ENCODE measurements at regions not wholly inside any gene's neighbourhood (a gene's known extent, or its start where the extent isn't known, plus 50 kb on each side); places are given as distances from the start of the nearest gene placed in this dataset.

DNA sequence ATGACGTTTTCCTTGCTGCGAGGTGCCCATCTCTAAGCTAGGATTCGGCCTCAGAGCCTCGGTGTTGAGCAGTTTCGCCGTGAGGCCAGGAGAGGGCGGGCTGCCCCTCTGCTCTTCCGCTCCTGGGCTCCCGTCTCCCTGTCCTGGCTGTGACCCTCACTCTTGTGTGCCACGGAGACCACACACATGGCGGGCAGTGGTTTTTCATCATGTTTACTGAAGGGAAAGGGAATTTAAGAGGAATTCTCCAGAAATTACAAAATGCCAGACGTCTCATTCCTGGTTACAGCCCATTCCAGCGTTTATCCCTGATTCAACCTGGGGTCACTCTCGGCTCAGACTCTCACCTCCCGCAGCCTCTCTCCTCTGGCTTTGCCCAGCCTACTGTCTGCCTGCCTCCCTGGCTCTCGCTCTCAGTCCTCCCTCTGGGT is 96.8 kb upstream of the ELAC2 start:
- TF ChIP-seq, protein P1, sequence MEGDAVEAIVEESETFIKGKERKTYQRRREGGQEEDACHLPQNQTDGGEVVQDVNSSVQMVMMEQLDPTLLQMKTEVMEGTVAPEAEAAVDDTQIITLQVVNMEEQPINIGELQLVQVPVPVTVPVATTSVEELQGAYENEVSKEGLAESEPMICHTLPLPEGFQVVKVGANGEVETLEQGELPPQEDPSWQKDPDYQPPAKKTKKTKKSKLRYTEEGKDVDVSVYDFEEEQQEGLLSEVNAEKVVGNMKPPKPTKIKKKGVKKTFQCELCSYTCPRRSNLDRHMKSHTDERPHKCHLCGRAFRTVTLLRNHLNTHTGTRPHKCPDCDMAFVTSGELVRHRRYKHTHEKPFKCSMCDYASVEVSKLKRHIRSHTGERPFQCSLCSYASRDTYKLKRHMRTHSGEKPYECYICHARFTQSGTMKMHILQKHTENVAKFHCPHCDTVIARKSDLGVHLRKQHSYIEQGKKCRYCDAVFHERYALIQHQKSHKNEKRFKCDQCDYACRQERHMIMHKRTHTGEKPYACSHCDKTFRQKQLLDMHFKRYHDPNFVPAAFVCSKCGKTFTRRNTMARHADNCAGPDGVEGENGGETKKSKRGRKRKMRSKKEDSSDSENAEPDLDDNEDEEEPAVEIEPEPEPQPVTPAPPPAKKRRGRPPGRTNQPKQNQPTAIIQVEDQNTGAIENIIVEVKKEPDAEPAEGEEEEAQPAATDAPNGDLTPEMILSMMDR (conservative IDR thresholded peaks at IDR 0.05; ENCODE audit: control insufficient read depth, insufficient read depth, low read depth, low read length) = peak; percentile 84
- H3K4me3 ChIP-seq (ENCODE audit: control insufficient read depth, low read depth, low read length) = no peak overlapping the region
- peak; percentile 53 for DNase-seq (ENCODE audit: low read depth)

DNA sequence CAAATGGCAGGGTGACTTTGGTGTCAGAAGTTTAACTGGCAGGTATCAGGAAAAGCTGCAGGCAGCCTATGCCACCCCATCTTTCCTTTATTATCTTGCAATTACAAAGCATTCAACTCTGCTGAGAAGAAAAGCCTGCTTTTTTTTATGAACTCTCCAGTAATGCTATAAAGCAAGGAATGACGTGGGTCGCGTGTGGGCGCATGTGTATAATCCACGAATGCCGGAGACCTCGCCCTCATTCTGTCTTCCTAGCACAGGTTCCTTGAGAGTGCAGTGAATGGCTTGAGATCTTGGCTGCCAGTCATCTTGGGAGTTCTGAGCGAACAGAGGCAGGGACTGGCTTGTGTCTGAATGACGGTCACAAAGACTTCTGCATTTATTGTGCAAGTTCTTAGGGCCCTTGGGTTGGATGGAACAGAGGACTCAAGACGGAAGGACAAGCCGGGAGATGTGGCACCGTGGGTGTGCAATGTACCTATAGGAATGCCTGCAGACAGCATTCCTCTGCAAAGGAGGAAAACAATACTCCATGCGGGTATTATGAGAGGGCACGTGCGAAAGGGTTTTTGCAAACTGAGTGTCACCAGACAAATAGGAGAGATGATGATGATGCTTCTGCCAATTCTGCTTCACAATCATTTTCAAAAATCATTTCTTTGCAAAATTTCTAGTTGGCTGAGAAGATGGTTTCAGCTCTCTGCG is 96.1 kb upstream of the ELAC2 start:
- DNase-seq (ENCODE audit: low read depth) = no peak
- TF ChIP-seq, protein P1 (conservative IDR thresholded peaks at IDR 0.05; ENCODE audit: control insufficient read depth, insufficient read depth, low read depth, low read length) = no peak
- H3K4me3 ChIP-seq (ENCODE audit: control insufficient read depth, low read depth, low read length) = no peak overlapping the region

DNA sequence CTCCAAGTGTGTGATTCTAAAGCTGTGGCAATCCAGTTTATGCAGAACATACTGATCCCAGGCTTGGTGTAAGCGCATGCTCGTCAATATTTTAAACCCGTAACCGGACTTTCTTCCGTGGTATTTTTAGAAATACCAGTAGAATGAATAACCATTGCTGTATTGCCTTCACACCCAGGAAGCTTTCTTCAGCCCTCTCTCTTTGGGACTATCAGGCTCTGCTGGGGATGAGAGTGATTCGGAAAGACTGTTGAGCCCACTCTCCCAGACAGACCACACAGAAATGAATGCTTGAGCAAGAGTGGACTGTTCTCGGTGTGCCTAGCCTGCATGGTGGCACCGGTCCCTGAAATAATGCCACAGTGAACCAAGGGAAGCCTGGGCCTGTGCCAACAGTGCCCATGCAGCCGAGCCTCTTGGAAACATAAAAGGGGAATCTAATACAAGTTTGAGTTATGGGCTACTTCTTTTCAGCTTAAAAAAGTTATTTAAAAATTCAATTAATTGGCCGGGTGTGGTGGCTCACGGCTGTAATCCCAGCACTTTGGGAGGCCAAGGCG is 89.9 kb upstream of the ELAC2 start:
- DNase-seq (ENCODE audit: low read depth) = peak; percentile 6
- TF ChIP-seq, protein P1 (conservative IDR thresholded peaks at IDR 0.05; ENCODE audit: control insufficient read depth, insufficient read depth, low read depth, low read length) = no peak
- H3K4me3 ChIP-seq (ENCODE audit: control insufficient read depth, low read depth, low read length) = no peak overlapping the region

DNA sequence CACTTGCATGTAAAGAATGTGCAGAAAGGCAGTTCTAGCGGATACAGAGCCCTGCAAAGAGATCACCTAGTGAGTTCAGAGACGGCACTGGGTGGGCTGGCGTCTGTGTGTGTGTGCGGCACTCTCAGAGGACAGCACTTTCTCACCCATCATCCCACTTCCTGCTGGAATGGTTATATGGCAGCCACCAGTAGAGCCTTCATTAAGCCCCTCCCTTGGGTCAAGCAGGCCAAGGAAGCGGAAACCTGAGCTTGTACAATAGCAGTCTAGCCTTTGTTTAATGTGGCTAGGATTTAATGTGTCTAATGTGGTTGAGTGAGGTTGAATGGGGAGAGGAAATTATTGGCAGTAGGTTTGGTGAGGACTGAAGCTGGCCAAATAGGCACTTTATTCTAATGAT is 88.3 kb upstream of the ELAC2 start:
- no peak for DNase-seq (ENCODE audit: low read depth)
- H3K4me3 ChIP-seq (ENCODE audit: control insufficient read depth, low read depth, low read length) = no peak overlapping the region
- TF ChIP-seq, protein P1 (conservative IDR thresholded peaks at IDR 0.05; ENCODE audit: control insufficient read depth, insufficient read depth, low read depth, low read length) = no peak

DNA sequence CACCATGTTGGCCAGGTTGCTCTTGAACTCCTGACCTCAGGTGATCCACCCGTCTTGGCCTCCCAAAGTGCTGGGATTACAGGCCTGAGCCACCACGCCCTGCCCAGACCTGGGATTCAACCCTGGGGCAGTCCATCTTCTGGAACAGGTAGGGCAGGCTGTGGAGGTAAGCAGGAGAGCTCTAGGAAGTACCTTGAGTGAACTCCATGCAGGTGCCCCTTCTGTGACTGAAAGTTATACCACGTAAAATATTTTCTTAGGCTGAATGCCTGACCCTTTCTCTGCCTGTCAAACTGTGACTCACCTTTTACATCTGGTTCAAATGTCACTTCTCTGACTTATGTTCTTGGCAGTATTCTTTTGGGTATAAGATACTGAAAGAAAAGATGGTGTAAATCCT is 86.7 kb upstream of the ELAC2 start:
- no peak for DNase-seq (ENCODE audit: low read depth)
- H3K4me3 ChIP-seq (ENCODE audit: control insufficient read depth, low read depth, low read length) = no peak overlapping the region
- TF ChIP-seq, protein P1 (conservative IDR thresholded peaks at IDR 0.05; ENCODE audit: control insufficient read depth, insufficient read depth, low read depth, low read length) = no peak

DNA sequence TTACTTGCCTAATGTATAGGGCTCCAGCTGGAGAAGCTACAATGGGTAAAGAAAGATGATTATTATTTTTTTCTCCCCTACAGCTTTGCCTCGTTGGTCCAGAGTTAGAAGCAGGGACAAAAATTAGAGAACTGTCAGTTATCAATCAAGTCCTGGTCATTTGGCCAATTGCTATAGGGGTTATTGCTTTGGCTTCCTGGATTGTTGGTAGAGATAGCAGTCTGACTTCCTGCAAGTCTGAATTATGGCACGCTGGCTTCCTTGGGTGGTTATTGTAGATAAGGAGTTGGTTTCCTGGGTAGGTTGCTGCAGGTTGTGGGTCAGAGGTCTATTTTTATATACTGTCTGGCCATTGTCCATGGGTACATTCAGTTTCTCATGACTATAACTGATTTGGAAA is 84.7 kb upstream of the ELAC2 start:
- TF ChIP-seq, protein P1 (conservative IDR thresholded peaks at IDR 0.05; ENCODE audit: control insufficient read depth, insufficient read depth, low read depth, low read length) = no peak
- no peak for DNase-seq (ENCODE audit: low read depth)
- no peak overlapping the region for H3K4me3 ChIP-seq (ENCODE audit: control insufficient read depth, low read depth, low read length)

Measured in fibroblast of mammary gland (primary cell).